ENCODE measurements at regions not wholly inside any gene's neighbourhood (a gene's known extent, or its start where the extent isn't known, plus 50 kb on each side); places are given as distances from the start of the nearest gene placed in this dataset.
"Not testable (repeated sequence)": the region's sequence is repeated elsewhere in the genome, so short reads cannot be mapped to it uniquely, and the experiment has no call there.

DNA sequence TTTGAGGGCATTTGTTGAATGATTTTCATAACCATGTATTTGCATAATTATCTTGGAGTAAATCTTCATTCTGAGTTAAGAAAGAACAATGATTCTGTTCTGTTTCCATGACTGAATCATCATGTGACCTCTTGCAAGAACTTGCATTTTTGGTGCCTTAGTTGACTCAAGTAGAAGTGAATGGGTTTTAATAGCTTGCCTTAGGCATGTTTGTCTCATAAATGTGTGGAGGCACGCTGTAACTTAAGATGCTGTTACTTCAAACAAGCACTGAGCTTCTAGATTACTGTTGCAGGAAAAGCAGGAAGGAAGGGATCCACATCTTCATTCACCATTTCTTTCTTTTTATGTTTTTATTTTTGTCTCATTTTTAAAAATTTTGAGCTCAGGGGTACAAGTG, 875.8 kb downstream of the PRIM2 start:
- TF ChIP-seq POLR2A (IDR thresholded peaks at IDR 0.05): not testable (repeated sequence)
- TF ChIP-seq, protein P1, sequence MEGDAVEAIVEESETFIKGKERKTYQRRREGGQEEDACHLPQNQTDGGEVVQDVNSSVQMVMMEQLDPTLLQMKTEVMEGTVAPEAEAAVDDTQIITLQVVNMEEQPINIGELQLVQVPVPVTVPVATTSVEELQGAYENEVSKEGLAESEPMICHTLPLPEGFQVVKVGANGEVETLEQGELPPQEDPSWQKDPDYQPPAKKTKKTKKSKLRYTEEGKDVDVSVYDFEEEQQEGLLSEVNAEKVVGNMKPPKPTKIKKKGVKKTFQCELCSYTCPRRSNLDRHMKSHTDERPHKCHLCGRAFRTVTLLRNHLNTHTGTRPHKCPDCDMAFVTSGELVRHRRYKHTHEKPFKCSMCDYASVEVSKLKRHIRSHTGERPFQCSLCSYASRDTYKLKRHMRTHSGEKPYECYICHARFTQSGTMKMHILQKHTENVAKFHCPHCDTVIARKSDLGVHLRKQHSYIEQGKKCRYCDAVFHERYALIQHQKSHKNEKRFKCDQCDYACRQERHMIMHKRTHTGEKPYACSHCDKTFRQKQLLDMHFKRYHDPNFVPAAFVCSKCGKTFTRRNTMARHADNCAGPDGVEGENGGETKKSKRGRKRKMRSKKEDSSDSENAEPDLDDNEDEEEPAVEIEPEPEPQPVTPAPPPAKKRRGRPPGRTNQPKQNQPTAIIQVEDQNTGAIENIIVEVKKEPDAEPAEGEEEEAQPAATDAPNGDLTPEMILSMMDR (IDR thresholded peaks at IDR 0.05): not testable (repeated sequence)

All from heart left ventricle (tissue), 13 donors.